HG02763 (cell line): ENCODE measurements at regions not wholly inside any gene's neighbourhood (a gene's known extent, or its start where the extent isn't known, plus 50 kb on each side); places are given as distances from the start of the nearest gene placed in this dataset.

Source experiments
- ATAC-seq: cut with Tn5 transposase; IDR thresholded peaks from one replicate; pipeline ENCODE4 v1.9.1; 2021; ENCODE audit warnings: mild to moderate bottlenecking, moderate library complexity; ENCODE audit not compliant: unreplicated experiment

- ATAC-seq: no peak
Measured at GRCh38 chr10:124346831-124347230, 71.9 kb downstream of the OAT start.

- ATAC-seq: no peak
Measured at GRCh38 chr10:124345521-124345920, 73.2 kb downstream of the OAT start.

DNA sequence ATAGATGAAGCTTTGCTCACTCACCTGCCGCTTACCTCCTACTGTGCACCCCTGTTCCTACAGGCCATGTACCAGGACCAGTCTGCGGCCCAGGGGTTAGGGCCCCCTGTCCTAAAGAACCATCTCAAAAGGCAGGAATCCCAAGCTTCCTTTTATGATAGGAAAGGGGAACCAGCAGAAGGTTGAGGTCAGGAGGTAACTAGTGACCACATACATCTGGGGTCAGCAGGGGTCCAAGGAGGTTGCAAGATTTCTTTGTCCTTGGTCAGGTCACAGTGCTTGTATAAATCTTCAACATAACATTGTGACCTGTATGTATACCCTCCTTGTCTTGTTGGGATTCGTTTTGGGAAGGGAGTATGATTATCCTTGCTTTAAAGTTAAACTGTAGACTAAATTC is 73.8 kb downstream of the OAT start:
- no peak for ATAC-seq

- no peak for ATAC-seq
Measured at GRCh38 chr10:124344266-124344590, 74.5 kb downstream of the OAT start.

DNA sequence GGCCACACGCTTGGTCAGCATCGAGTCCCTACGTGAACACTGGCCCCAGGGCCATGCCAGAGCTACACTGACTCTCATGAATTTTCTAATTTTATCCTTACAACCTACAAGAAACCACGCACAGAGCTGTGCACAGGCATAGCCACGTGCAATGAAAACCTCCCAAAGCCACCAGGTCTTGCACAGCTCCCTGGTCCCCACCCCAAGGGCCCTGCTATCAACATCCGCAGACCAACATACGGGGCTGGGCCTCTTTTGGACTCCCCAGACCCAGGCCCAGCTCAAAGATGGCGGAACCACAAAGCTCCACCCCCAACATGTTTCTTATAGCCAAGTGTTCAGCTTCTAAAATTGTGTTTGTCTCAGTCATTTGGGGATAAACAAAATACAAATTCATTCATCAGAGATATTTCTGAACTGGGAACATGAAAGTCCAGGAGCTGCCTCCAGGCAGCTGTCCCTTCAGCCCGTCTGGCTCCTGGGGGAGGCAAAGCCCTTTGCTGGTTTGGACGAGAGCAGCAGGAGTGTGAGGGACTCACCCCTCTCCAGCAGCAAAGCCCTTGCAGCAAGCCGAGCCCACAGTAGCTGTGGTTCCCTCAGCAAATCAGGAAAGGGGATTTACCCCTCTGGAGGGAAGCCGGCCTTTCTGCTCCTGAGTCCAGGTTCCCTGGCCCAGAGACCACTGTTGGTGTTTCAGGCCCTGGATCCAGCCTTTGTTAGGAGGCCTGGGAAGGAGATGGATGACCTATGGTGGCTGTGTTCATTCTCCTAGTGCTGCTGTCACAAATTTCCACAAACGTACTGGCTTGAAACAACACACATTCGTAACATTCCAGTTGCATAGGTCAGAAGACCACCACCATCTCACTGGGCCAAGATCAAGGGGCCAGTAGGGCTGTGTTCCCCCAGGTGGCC is 75.1 kb downstream of the OAT start:
- no peak for ATAC-seq

- ATAC-seq: no peak
Measured at GRCh38 chr10:124342821-124343170, 75.9 kb downstream of the OAT start.

- ATAC-seq: no peak
Measured at GRCh38 chr10:124342136-124342820, 76.4 kb downstream of the OAT start.

DNA sequence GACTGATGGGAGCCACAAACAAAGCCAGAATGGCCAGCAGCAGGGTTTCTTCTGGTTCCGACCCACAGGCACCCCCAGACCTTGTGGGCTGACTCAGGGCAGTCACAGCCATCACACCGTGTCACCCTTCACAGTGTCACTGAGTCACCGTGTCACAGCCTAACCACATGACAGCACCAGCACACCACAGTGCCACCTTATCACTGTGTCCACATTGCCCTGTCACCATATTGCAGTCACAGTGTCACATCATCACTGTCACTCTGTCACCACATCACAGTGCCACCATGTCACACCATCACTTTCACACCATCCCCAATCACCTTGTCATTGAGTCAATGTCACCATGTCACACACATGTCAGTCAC is 77.0 kb downstream of the OAT start:
- ATAC-seq: no peak

GRCh38 chr10:124340033-124340760 is 78.5 kb downstream of the OAT start:
- no peak for ATAC-seq

DNA sequence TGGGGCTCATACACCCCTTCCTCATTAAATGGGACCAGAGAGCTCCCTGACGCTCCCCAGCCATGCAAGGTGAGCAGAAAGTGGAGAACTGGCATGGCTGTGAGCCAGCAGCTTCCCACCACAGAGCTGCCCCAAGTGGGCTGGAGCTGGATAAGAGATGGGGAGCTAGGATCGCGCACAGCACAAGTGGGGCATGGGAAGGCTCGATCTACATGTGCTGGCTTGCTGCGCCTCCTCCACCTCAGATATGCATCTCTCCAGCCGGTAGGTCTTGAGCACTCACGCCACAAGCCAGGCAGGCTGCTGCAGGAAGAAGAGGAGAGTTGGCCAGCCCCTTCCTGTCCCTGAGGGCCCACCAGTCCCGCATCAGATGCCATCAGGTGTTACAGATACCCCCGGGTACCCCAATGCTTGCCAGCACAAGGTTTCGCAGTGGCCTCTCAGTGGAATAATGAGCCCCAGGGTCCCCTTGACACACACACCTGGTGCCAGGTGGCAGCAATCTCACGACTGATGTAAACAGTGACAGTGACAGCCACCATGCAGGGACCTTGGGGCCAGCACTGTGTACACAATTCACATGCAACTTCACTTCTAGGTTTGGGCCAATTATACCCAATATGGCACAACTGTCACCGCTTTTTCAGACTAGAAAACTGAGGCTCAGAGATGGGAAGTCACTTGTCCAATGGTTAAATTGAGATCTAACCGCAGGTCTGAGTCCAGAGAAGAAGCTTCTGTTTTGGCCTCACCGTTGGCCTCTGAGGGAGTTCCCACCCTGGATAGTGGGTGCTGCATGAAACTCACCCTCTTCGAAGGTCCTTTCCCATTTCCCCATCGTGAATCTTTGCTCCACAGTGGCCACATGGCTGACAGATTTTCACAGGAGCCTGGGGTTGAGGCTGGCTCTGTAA is 79.3 kb downstream of the OAT start:
- ATAC-seq: no peak

DNA sequence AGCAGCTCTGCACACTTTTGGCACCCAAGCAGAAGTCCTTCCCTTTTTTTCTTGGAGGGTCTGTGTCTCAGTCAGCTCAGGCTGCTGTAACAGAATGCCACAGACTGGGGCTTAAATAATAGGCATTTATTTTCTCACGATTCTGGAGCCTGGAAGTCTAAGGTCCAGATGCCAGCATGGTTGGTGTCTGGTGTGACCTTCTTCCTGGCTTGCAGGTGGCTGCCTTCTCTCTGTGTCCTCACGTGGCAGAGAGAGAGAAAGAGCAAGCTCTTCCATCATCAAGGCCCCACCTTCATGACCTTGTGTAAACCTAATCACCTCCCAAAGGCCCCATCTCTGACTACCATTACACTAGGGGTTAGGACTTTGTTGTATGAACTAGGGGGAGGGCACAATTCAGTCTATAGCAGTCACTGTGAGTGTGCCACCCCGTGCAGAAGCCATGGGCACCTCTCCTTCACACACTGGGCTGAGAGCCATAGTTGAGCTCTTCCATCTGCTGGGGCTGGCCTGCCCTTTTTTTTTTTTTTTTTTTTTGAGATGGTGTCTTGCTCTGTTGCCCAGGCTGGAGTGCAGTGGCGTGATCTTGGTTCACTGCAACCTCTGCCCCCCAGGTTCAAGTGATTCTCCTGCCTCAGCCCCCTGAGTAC is 80.3 kb downstream of the OAT start:
- no peak for ATAC-seq

DNA sequence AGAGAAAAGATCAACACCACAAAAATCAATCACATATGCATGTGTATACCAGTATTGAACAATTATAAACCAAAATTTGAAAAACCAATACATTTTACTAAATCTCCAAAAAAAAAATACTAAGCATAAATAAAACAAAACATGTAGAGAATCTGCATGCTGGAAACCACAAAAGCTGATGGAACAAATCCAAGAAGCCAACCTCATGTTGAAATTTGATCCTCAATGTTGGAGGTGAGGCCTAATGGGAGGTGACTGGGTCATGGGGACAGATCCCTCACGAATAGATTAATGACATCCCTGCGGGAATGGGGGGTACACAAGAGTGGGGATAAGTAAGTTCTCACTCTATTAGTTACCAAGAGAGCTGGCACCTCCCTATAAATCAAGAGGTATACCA is 82.5 kb downstream of the OAT start:
- ATAC-seq: no peak

- no peak for ATAC-seq
Measured at GRCh38 chr10:124333931-124334330, 84.8 kb downstream of the OAT start.

DNA sequence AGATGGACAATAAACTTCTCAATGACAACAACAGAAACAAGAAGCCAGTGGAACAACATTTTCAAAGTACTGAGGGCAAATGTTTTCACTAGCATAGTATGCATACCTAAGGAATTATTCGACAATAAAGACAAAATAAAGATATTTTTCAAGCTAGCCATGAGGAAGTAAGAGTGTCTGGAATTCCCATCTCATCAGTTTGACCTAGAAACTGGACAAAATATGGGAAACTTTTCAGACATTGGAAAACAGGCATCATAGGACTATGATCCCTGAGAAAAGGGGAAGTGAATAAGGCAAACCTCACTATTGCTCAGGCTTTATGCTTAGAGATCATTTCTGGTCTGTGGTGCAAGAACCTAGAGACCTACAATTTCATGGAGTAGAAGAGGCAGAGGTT is 86.3 kb downstream of the OAT start:
- no peak for ATAC-seq

GRCh38 chr10:124329941-124330340 is 88.8 kb downstream of the OAT start:
- ATAC-seq: no peak

DNA sequence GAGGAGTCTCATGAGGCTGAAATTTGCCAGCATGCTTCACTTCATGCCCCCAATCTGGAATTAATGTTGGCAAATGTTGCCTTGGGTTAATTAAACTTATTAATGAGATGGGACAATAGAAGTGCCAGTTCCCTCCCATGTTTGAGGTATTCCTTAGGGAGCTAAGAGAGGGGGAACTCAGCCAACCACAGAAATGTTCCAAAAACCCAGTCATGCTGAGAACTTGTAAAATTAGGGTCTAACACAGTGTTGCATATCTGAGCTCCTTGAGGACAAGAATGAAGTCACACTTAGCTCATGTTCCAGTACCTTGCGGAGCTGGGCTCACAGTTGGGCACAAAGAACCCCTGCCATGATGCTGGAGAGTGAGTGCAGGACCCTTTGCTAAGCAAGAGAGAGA is 89.4 kb downstream of the OAT start:
- ATAC-seq: no peak

- ATAC-seq: no peak
Measured at GRCh38 chr10:124328477-124329220, 90.1 kb downstream of the OAT start.

DNA sequence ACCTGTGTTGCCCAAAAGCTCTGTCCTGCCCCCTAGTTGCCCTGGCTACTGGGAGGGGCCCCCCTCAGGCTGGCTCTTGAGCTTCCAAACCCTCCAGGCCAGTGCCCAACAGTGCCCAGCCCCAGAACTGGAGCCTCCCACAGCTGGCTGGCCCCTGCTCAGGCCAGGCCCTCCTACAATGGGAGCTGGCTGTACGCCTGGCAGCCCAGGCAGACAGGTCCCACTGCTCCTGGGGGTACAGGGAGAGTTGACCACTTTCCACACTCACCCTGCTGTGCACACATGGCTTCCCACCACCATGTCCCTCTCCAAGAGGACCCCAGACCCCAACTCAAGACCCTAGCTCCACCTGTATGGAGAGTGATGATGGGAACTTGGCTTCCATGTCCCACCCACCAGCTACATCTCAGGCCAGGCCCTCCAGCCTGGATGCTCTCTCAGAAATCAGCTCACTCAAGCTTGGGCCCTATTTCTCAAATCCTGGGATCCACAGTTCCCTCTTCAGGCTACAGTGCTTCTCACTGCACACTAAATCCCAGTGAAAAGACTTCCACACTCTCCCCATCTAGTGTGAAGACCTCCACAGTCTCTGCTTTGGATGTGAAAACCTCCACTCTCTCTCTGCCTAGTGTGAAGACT is 92.6 kb downstream of the OAT start:
- no peak for ATAC-seq

GRCh38 chr10:124325633-124325914 is 93.1 kb downstream of the OAT start:
- ATAC-seq: no peak
